Activated B cell treated with CpG ODN at 0.5 μM for 24 hours (primary cell): ENCODE measurements at regions not wholly inside any gene's neighbourhood (a gene's known extent, or its start where the extent isn't known, plus 50 kb on each side); places are given as distances from the start of the nearest gene placed in this dataset.

Experiments
- ATAC-seq: fragments of 200-7000 bp; cut with Tn5 transposase; one replicate; pipeline ENCODE4 v1.10.0; 2021; ENCODE audit warnings: low read depth, mild to moderate bottlenecking, moderate library complexity
- CTCF ChIA-PET: fragments of 350-600 bp; sonication (Branson Sonifier 250); formaldehyde crosslinking; loops from one replicate; lab custom pipeline; 2021; ENCODE audit warnings: antibody characterized with exemption; lab: Charles Lee
- POLR2A ChIA-PET: fragments of 350-600 bp; sonication (Branson Sonifier 250); formaldehyde crosslinking; loops from one replicate; lab custom pipeline; 2021; ENCODE audit warnings: antibody characterized with exemption; lab: Charles Lee
- DNase-seq: peaks from one replicate; pipeline ENCODE4 v3.0.0; 2022
- H3K27ac Mint-ChIP-seq: one replicate; pipeline ENCODE4 v1.8.0; 2020; ENCODE audit warnings: mixed read lengths
- H3K27me3 Mint-ChIP-seq: one replicate; pipeline ENCODE4 v1.8.0; 2021; ENCODE audit warnings: mixed read lengths
- H3K36me3 Mint-ChIP-seq: one replicate; pipeline ENCODE4 v1.8.0; 2021; ENCODE audit warnings: low read depth, mixed read lengths
- H3K4me1 Mint-ChIP-seq: one replicate; pipeline ENCODE4 v1.8.0; 2021; ENCODE audit warnings: mixed read lengths
- H3K4me3 Mint-ChIP-seq: one replicate; pipeline ENCODE4 v1.8.0; 2020; ENCODE audit warnings: mild to moderate bottlenecking, mixed read lengths
- H3K9me3 Mint-ChIP-seq: one replicate; pipeline ENCODE4 v1.8.0; 2020; ENCODE audit warnings: mixed read lengths
- intact Hi-C: fragments of 100-400 bp; cut with micrococcal nuclease; formaldehyde crosslinking; loops from one replicate; pipeline ENCODE4 v1.15.1; 2024
- TF ChIP-seq, protein P1 (sequence below): fragments of 200-600 bp; IDR thresholded peaks from one replicate; pipeline ENCODE4 v1.8.0; 2022; ENCODE audit warnings: antibody characterized with exemption, mild to moderate bottlenecking

- H3K4me1 Mint-ChIP-seq: no peaks in the 10 kb centered on the region
- no peak for ATAC-seq
- TF ChIP-seq, protein P1, sequence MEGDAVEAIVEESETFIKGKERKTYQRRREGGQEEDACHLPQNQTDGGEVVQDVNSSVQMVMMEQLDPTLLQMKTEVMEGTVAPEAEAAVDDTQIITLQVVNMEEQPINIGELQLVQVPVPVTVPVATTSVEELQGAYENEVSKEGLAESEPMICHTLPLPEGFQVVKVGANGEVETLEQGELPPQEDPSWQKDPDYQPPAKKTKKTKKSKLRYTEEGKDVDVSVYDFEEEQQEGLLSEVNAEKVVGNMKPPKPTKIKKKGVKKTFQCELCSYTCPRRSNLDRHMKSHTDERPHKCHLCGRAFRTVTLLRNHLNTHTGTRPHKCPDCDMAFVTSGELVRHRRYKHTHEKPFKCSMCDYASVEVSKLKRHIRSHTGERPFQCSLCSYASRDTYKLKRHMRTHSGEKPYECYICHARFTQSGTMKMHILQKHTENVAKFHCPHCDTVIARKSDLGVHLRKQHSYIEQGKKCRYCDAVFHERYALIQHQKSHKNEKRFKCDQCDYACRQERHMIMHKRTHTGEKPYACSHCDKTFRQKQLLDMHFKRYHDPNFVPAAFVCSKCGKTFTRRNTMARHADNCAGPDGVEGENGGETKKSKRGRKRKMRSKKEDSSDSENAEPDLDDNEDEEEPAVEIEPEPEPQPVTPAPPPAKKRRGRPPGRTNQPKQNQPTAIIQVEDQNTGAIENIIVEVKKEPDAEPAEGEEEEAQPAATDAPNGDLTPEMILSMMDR: no peak
- POLR2A ChIA-PET: no interaction called here
- H3K27ac Mint-ChIP-seq: no peak overlapping the region
- CTCF ChIA-PET: no interaction called here
- intact Hi-C loops: no loop called here
- no peak for DNase-seq
- peaks cover 21% of the 10 kb centered on the region for H3K9me3 Mint-ChIP-seq
- no peaks in the 10 kb centered on the region for H3K36me3 Mint-ChIP-seq
- no peak overlapping the region for H3K4me3 Mint-ChIP-seq
- H3K27me3 Mint-ChIP-seq: no peaks in the 10 kb centered on the region
Observed at GRCh38 chr3:166661621-166662020, 718.5 kb downstream of the ZBBX start.

GRCh38 chr3:166660962-166661361 lies 719.1 kb downstream of the ZBBX start:
- TF ChIP-seq, protein P1: no peak
- Mint-ChIP-seq H3K4me3 (no peak overlapping the region), H3K9me3 (peaks cover 22% of the 10 kb centered on the region), H3K36me3 (no peaks in the 10 kb centered on the region), H3K27me3 (no peaks in the 10 kb centered on the region), H3K4me1 (no peaks in the 10 kb centered on the region), H3K27ac (no peak overlapping the region)
- intact Hi-C loops: no loop called here
- ChIA-PET POLR2A (no interaction called here), CTCF (no interaction called here)
- DNase-seq (no peak), ATAC-seq (no peak)

DNA sequence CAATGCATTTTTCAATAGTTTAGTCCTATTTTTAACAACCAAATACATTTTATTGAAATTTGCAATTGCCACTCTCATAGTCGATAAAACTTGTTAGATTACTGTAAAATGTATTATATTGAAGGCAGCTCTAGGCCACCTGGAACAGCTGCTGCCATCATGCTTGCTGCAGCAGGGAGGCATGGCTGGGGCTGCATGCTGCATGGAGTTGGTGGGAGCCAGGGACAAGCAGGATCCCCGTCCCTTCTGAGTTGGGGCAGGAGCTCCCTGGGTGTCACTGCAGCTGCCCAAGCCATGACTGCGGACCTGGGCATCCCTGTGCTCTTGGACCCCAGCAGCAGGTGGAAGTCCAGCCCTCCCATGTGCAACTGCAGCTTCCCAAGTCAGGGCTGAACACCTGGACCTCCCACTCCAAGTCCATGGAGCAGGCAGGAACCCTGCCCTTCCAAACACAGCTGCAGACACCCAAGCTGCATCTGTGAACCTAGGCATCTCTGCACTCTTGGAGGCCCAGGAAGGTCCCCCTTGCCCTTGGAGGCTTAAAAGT lies 742.0 kb downstream of the ZBBX start:
- no peaks in the 10 kb centered on the region for H3K4me1 Mint-ChIP-seq
- H3K36me3 Mint-ChIP-seq: no peaks in the 10 kb centered on the region
- H3K27ac Mint-ChIP-seq: no peak overlapping the region
- no peaks in the 10 kb centered on the region for H3K27me3 Mint-ChIP-seq
- ATAC-seq (no peak), DNase-seq (no peak)
- TF ChIP-seq, protein P1: no peak
- ChIA-PET POLR2A (no interaction called here), CTCF (no interaction called here)
- intact Hi-C loops: no loop called here
- no peak overlapping the region for H3K4me3 Mint-ChIP-seq
- H3K9me3 Mint-ChIP-seq: no peaks in the 10 kb centered on the region

DNA sequence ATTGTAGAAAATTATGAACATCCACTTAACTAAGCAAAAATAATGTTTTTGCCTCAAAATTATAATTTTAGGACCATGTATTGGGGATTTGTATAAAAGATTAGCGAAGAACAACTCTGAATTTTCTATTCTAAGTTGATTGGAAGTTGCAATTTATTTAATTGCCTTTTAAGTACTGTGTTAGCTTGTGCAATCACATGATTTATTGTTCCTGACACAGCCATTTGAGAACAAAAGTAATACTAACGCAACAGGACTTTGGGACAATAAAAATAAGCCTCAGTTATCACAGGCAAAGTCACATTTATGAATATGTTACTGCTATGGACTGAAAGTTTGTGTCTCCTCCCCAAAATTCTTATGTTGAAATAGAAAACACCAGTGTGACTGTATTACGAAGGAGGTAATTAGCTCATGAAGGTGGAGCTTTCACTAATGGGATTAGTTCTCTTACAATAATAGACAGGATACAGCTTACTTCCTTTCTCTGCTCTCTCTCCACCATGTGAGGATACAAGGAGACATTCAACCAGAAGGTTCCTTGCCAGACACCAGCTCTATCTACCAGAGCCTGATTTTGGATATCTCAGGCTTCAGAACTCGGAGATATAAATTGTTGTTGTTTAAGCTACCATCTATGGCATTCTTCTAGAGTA lies 745.9 kb downstream of the ZBBX start:
- ATAC-seq: no peak

DNA sequence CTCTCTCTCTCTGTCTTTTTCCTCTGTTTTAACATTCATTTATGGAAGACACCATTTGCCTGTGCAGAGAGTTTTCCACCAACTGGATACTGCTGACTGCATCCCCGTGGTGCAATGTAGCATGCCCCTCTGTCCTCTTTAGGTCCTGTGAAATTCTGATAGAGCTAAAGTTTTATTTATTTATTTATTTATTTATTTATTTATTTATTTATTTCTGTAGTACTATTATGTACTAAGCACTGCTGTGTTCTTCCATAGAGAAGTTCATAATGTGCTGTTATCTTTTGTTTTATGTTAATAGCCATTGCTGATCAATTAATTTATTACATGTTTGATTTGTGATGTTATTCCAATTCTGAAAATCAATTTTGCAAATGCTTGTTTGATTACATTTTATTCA lies 749.9 kb downstream of the ZBBX start:
- ATAC-seq (no peak), DNase-seq (no peak)
- Mint-ChIP-seq H3K9me3 (no peaks in the 10 kb centered on the region), H3K27me3 (no peaks in the 10 kb centered on the region), H3K27ac (no peak overlapping the region), H3K4me1 (no peaks in the 10 kb centered on the region), H3K4me3 (no peak overlapping the region), H3K36me3 (no peaks in the 10 kb centered on the region)
- TF ChIP-seq, protein P1: no peak
- ChIA-PET POLR2A (no interaction called here), CTCF (no interaction called here)
- intact Hi-C loops: no loop called here

More for the DNA sequence above, 745.9 kb downstream of the ZBBX start:
- no peaks in the 10 kb centered on the region for H3K9me3 Mint-ChIP-seq
- no peaks in the 10 kb centered on the region for H3K4me1 Mint-ChIP-seq
- no peak overlapping the region for H3K27ac Mint-ChIP-seq
- no peaks in the 10 kb centered on the region for H3K36me3 Mint-ChIP-seq
- TF ChIP-seq, protein P1: no peak
- DNase-seq: no peak
- intact Hi-C loops: no loop called here
- no peak overlapping the region for H3K4me3 Mint-ChIP-seq
- no peaks in the 10 kb centered on the region for H3K27me3 Mint-ChIP-seq
- CTCF ChIA-PET: no interaction called here
- POLR2A ChIA-PET: no interaction called here
